CD14-positive monocyte (primary cell): ENCODE measurements at regions not wholly inside any gene's neighbourhood (a gene's known extent, or its start where the extent isn't known, plus 50 kb on each side); places are given as distances from the start of the nearest gene placed in this dataset.

Experiments used
- DNase-seq, 3 donors: peaks; one replicate each; pipeline ENCODE4 v3.0.0-alpha.2; 2011 to 2022
- H2AFZ ChIP-seq: 2 replicates; pipeline ENCODE4 v1.6.0; 2012; ENCODE audit warnings: mild to moderate bottlenecking, low read depth, low read length, inconsistent platforms; ENCODE audit not compliant: insufficient read depth, poor library complexity, severe bottlenecking
- H3K27ac ChIP-seq, 2 donors: 1 replicate in 1 of 2; 2 replicates in 1 of 2; pipeline ENCODE4 v1.5.1; 2012 to 2013; ENCODE audit warnings: low read length in 2 of 2, control low read depth in 1 of 2, inconsistent platforms in 1 of 2, low read depth in 1 of 2, mild to moderate bottlenecking in 1 of 2
- H3K27me3 ChIP-seq, 2 donors: one replicate each; pipeline versions ENCODE4 v1.6.0 to v1.6.1; 2011 to 2013; ENCODE audit warnings: low read length in 2 of 2; ENCODE audit not compliant: control insufficient read depth in 2 of 2, insufficient read depth in 2 of 2
- H3K36me3 ChIP-seq, 2 donors: replicated peaks in 1 of 2; 1 replicate in 1 of 2; 2 replicates in 1 of 2; pipeline versions ENCODE4 v1.5.1 to v1.6.1; 2012 to 2013; ENCODE audit warnings: low read length in 2 of 2, control low read depth in 1 of 2, inconsistent platforms in 1 of 2, mild to moderate bottlenecking in 1 of 2; ENCODE audit not compliant: insufficient read depth in 2 of 2, control insufficient read depth in 1 of 2
- H3K4me1 ChIP-seq, 2 donors: 1 replicate in 1 of 2; 2 replicates in 1 of 2; pipeline versions ENCODE4 v1.5.1 to v1.6.1; 2012 to 2013; ENCODE audit warnings: low read length in 2 of 2, control low read depth in 1 of 2, inconsistent platforms in 1 of 2, mild to moderate bottlenecking in 1 of 2, moderate library complexity in 1 of 2; ENCODE audit not compliant: insufficient read depth in 2 of 2, control insufficient read depth in 1 of 2
- H3K4me2 ChIP-seq: replicated peaks from 2 replicates; pipeline ENCODE3; 2012; ENCODE audit warnings: low read length, moderate library complexity, mild to moderate bottlenecking; ENCODE audit not compliant: poor library complexity, severe bottlenecking; ENCODE audit errors: extremely low read depth
- H3K4me3 ChIP-seq, 3 experiments: fragments of 200-600 bp in 1 of 3; sonication (generic) in 1 of 3; replicated peaks in 1 of 3; 1 replicate in 2 of 3; 2 replicates in 1 of 3; pipeline ENCODE4 v1.5.1; 2011 to 2013; ENCODE audit warnings: low read length in 3 of 3, mild to moderate bottlenecking in 3 of 3, control low read depth in 2 of 3, low read depth in 2 of 3, inconsistent platforms in 1 of 3, moderate library complexity in 1 of 3
- H3K79me2 ChIP-seq: 2 replicates; pipeline ENCODE4 v1.6.0; 2012; ENCODE audit warnings: mild to moderate bottlenecking, control low read depth, inconsistent platforms, low read length, moderate library complexity; ENCODE audit not compliant: insufficient read depth
- H3K9ac ChIP-seq: 2 replicates; pipeline ENCODE4 v1.6.0; 2017; ENCODE audit warnings: low read length, mild to moderate bottlenecking; ENCODE audit not compliant: insufficient read depth, poor library complexity, severe bottlenecking
- H3K9me3 ChIP-seq, 2 donors: replicated peaks in 1 of 2; 1 replicate in 1 of 2; 2 replicates in 1 of 2; pipeline versions ENCODE4 v1.5.1 to v1.6.1; 2012 to 2013; ENCODE audit warnings: low read length in 2 of 2, control low read depth in 1 of 2; ENCODE audit not compliant: control insufficient read depth in 1 of 2, insufficient read depth in 1 of 2
- H4K20me1 ChIP-seq: 2 replicates; pipeline ENCODE4 v1.6.0; 2012; ENCODE audit warnings: mild to moderate bottlenecking, low read length, control low read depth, moderate library complexity; ENCODE audit not compliant: insufficient read depth
- H3K27ac Mint-ChIP-seq, 7 donors: one replicate each; pipeline ENCODE4 v1.8.0; 2020; ENCODE audit warnings: mild to moderate bottlenecking in 7 of 7, mixed read lengths in 7 of 7, moderate library complexity in 6 of 7, inconsistent platforms in 2 of 7
- H3K27me3 Mint-ChIP-seq, 3 donors: one replicate each; pipeline ENCODE4 v1.8.0; 2021 to 2022; ENCODE audit warnings: low read depth in 3 of 3, mild to moderate bottlenecking in 3 of 3, mixed read lengths in 3 of 3, moderate library complexity in 3 of 3, inconsistent platforms in 1 of 3
- H3K36me3 Mint-ChIP-seq, 2 donors: one replicate each; pipeline ENCODE4 v1.8.0; 2020; ENCODE audit warnings: mixed read lengths in 2 of 2, inconsistent platforms in 1 of 2, mild to moderate bottlenecking in 1 of 2
- H3K4me1 Mint-ChIP-seq: one replicate; pipeline ENCODE4 v1.8.0; 2020; ENCODE audit warnings: mild to moderate bottlenecking, mixed read lengths
- H3K4me3 Mint-ChIP-seq, 2 donors: one replicate each; pipeline ENCODE4 v1.8.0; 2020; ENCODE audit warnings: mild to moderate bottlenecking in 2 of 2, mixed read lengths in 2 of 2, moderate library complexity in 1 of 2
- H3K9me3 Mint-ChIP-seq, 7 donors: one replicate each; pipeline ENCODE4 v1.8.0; 2020 to 2022; ENCODE audit warnings: mixed read lengths in 7 of 7, mild to moderate bottlenecking in 6 of 7, moderate library complexity in 6 of 7, inconsistent platforms in 2 of 7
- WGBS: methylation state at CpG from one replicate; pipeline ENCODE4 v1.1.5; 2013; ENCODE audit warnings: missing lambda C conversion rate; ENCODE audit not compliant: insufficient coverage; 5-methylcytosine and 5-hydroxymethylcytosine counted together
- intact Hi-C, 2 donors: fragments of 100-400 bp; cut with micrococcal nuclease; formaldehyde crosslinking; loops; one replicate each; pipeline versions ENCODE4 v1.15.0 to v1.15.1; 2023
- TF ChIP-seq, protein P1 (sequence below): fragments of 200-600 bp; IDR thresholded peaks from one replicate; pipeline ENCODE4 v1.8.0; 2022; ENCODE audit warnings: antibody characterized with exemption, mild to moderate bottlenecking

DNA sequence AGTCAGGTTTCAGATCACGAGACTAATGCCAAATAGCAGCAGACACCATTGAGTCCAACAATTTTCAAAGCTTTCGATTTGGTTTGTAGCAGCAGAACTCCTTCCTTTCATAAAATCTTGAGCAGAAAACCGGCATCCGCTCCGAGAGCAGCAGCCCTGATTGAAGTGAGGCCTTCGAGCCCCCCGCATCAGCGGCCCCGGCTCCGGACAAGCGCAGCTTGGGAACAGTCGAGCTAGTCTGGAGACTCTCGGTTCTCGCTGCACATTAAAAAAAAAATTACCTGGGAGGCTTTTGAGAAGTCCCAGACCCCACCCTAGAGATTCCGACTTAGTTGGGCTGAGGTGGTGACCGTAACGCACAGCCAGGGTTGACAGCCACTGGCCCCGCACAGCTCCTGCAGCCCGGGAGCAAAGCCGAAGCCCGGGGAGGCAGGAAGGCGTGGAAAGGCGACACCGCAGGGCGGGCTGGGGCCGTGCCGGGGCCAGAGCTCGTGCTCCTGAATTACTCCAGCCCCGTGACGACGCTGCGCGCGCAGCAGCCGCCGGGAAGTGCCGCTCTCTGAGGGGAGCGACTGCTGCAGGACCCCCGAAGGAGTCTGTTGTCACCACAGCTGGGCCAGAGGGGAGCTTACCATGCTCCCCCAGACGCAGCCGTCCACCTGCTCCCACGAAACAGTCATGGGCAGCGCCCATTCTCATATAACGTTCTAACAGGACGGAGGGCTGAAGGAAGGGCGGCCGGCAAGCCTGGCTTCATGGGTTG is 57.8 kb downstream of the SPATA19 start:
- no peaks in the 10 kb centered on the region for H3K79me2 ChIP-seq
- WGBS, result 18% methylated on average over 44 of the region's 47 CpGs
- no peak overlapping the region for H2AFZ ChIP-seq
- peaks cover 19 to 25% (median 24%) of the 10 kb centered on the region in 3 donors for H3K27me3 Mint-ChIP-seq
- H4K20me1 ChIP-seq, result no peaks in the 10 kb centered on the region
- H3K9me3 Mint-ChIP-seq, result peaks cover 2 to 20% (median 10%) of the 10 kb centered on the region in 7 donors
- peaks cover 0 to 4% of the 10 kb centered on the region in 2 donors for H3K9me3 ChIP-seq
- no peaks in the 10 kb centered on the region for H3K4me1 ChIP-seq
- no peaks in the 10 kb centered on the region for H3K36me3 ChIP-seq
- intact Hi-C loops, result no loop called here
- H3K4me3 Mint-ChIP-seq, result peak overlapping the region in 1 of 2 donors; percentile 32
- H3K4me3 ChIP-seq, result no peak overlapping the region
- H3K27ac Mint-ChIP-seq, result no peak overlapping the region
- H3K27ac ChIP-seq, result no peak overlapping the region
- TF ChIP-seq, protein P1, sequence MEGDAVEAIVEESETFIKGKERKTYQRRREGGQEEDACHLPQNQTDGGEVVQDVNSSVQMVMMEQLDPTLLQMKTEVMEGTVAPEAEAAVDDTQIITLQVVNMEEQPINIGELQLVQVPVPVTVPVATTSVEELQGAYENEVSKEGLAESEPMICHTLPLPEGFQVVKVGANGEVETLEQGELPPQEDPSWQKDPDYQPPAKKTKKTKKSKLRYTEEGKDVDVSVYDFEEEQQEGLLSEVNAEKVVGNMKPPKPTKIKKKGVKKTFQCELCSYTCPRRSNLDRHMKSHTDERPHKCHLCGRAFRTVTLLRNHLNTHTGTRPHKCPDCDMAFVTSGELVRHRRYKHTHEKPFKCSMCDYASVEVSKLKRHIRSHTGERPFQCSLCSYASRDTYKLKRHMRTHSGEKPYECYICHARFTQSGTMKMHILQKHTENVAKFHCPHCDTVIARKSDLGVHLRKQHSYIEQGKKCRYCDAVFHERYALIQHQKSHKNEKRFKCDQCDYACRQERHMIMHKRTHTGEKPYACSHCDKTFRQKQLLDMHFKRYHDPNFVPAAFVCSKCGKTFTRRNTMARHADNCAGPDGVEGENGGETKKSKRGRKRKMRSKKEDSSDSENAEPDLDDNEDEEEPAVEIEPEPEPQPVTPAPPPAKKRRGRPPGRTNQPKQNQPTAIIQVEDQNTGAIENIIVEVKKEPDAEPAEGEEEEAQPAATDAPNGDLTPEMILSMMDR, result no peak
- no peaks in the 10 kb centered on the region for H3K36me3 Mint-ChIP-seq
- no peak overlapping the region for H3K4me2 ChIP-seq
- H3K4me1 Mint-ChIP-seq, result no peaks in the 10 kb centered on the region
- peaks cover 12 to 38% of the 10 kb centered on the region in 2 donors for H3K27me3 ChIP-seq
- H3K9ac ChIP-seq, result no peak overlapping the region
- no peak for DNase-seq

DNA sequence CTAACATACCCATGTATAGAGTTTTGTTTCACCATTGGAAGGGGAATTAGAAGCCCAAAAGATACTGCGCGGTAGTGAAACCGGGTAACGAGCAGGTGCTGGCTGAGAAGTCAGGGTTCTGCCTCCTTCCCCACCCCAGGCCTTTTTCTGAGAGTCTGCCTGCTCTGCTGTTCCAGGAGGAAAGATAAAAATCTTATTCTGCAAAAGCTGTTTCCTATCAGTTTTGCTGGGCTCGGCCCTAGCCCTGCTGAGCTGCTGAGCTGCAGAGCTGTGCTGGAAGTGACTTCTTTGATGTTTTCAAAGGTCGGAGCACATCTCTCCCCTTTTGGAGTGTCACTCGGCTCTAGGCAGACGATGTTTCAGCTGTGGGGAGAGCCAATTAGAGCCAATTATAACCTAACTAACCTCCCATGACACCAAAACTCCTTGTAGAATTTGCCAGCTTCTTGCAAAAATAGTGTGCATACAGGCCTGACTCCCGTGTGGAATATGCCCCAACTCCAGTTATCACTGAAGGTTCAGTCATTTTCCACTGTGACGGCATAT is 59.4 kb downstream of the SPATA19 start:
- no peak for DNase-seq
- Histone ChIP-seq H4K20me1 (no peaks in the 10 kb centered on the region), H3K4me2 (no peak overlapping the region), H3K36me3 (no peaks in the 10 kb centered on the region), H3K27ac (no peak overlapping the region), H3K9me3 (peaks cover 0 to 10% of the 10 kb centered on the region in 2 donors), H3K79me2 (no peaks in the 10 kb centered on the region), H2AFZ (no peak overlapping the region), H3K27me3 (peaks cover 12 to 38% of the 10 kb centered on the region in 2 donors), H3K9ac (no peak overlapping the region), H3K4me1 (no peaks in the 10 kb centered on the region), H3K4me3 (no peak overlapping the region)
- no peaks in the 10 kb centered on the region for H3K4me1 Mint-ChIP-seq
- H3K9me3 Mint-ChIP-seq, result peaks cover 2 to 22% (median 12%) of the 10 kb centered on the region in 7 donors
- no peak overlapping the region for H3K27ac Mint-ChIP-seq
- H3K36me3 Mint-ChIP-seq, result no peaks in the 10 kb centered on the region
- peak overlapping the region in 1 of 2 donors; percentile 37 for H3K4me3 Mint-ChIP-seq
- intact Hi-C loops, result no loop called here
- H3K27me3 Mint-ChIP-seq, result peaks cover 21 to 27% (median 24%) of the 10 kb centered on the region in 3 donors
- TF ChIP-seq, protein P1, result no peak
- WGBS, result 25% methylated on average over 9 of the region's 10 CpGs
